HepG2 (cell line): ENCODE measurements at regions not wholly inside any gene's neighbourhood (a gene's known extent, or its start where the extent isn't known, plus 50 kb on each side); places are given as distances from the start of the nearest gene placed in this dataset.

Source experiments
- ATF2 ChIP-seq: sonication (generic); formaldehyde crosslinking; IDR thresholded peaks from 2 replicates; pipeline ENCODE4 v1.4.0; 2020; ENCODE audit warnings: missing genetic modification reagents
- CEBPB ChIP-seq: IDR thresholded peaks from 2 replicates; pipeline ENCODE4 v1.6.1; 2011; ENCODE audit warnings: low read depth, low read length, improper control_type of control experiment, borderline replicate concordance
- CTCF ChIP-seq: sonication (generic); formaldehyde crosslinking; IDR thresholded peaks from 2 replicates; pipeline ENCODE4 v1.5.0; 2020; ENCODE audit warnings: mild to moderate bottlenecking, missing genetic modification reagents, moderate library complexity
- IRX3 ChIP-seq: sonication (generic); formaldehyde crosslinking; IDR thresholded peaks from 2 replicates; pipeline ENCODE4 v1.8.1; 2023; ENCODE audit warnings: mild to moderate bottlenecking, low read depth, missing genetic modification reagents, borderline replicate concordance
- MTERF4 ChIP-seq: sonication (generic); formaldehyde crosslinking; IDR thresholded peaks from 2 replicates; pipeline ENCODE4 v1.8.0; 2023; ENCODE audit warnings: mild to moderate bottlenecking, missing genetic modification reagents
- NFIB ChIP-seq: sonication (generic); formaldehyde crosslinking; IDR thresholded peaks from 2 replicates; pipeline ENCODE4 v1.9.0; 2021; ENCODE audit warnings: missing genetic modification reagents, mild to moderate bottlenecking, borderline replicate concordance
- NR2C2 ChIP-seq: sonication (generic); formaldehyde crosslinking; IDR thresholded peaks from 2 replicates; pipeline ENCODE4 v1.4.0; 2020; ENCODE audit warnings: missing genetic modification reagents, mild to moderate bottlenecking, moderate library complexity, borderline replicate concordance
- SIX1 ChIP-seq: sonication (generic); formaldehyde crosslinking; IDR thresholded peaks from 2 replicates; pipeline ENCODE4 v1.4.0; 2020; ENCODE audit warnings: missing genetic modification reagents, borderline replicate concordance
- SYNCRIP ChIP-seq: fragments of 200-400 bp; formaldehyde crosslinking; IDR thresholded peaks from 2 replicates; pipeline ENCODE4 v1.6.1; 2018; ENCODE audit warnings: mild to moderate bottlenecking, low read depth, low read length; ENCODE audit not compliant: insufficient read depth
- TRAFD1 ChIP-seq: sonication (generic); formaldehyde crosslinking; IDR thresholded peaks from 2 replicates; pipeline ENCODE4 v1.5.1; 2020; ENCODE audit warnings: missing genetic modification reagents, mild to moderate bottlenecking, borderline replicate concordance
- ZBED4 ChIP-seq: sonication (generic); formaldehyde crosslinking; IDR thresholded peaks from 2 replicates; pipeline ENCODE4 v1.4.0; 2020; ENCODE audit warnings: missing genetic modification reagents, borderline replicate concordance
- ZNF143 ChIP-seq: sonication (generic); formaldehyde crosslinking; IDR thresholded peaks from 2 replicates; pipeline ENCODE4 v1.4.0; 2020; ENCODE audit warnings: missing genetic modification reagents
- ZNF205 ChIP-seq: IDR thresholded peaks from 2 replicates; pipeline ENCODE4 v1.6.1; 2018; ENCODE audit warnings: missing biosample characterization, missing genetic modification reagents
- ZNF260 ChIP-seq: sonication (generic); formaldehyde crosslinking; IDR thresholded peaks from 2 replicates; pipeline ENCODE4 v1.4.0; 2020; ENCODE audit warnings: missing genetic modification reagents, low read depth, mild to moderate bottlenecking, borderline replicate concordance
- ZNF83 ChIP-seq: sonication (generic); formaldehyde crosslinking; IDR thresholded peaks from 2 replicates; pipeline ENCODE4 v1.4.0; 2020; ENCODE audit warnings: missing genetic modification reagents, mild to moderate bottlenecking, borderline replicate concordance
- TF ChIP-seq, protein P1 (sequence below): sonication (generic); formaldehyde crosslinking; IDR thresholded peaks from 2 replicates; pipeline ENCODE4 v1.5.0; 2020; ENCODE audit warnings: missing genetic modification reagents, mild to moderate bottlenecking, borderline replicate concordance

- TF ChIP-seq ZNF83 (CRISPR knock-in tag) (no peak), TRAFD1 (no peak), NR2C2 (CRISPR knock-in tag) (no peak), CEBPB (no peak), ZBED4 (CRISPR knock-in tag) (no peak), SIX1 (CRISPR knock-in tag) (no peak), CTCF (CRISPR knock-in tag) (0 out of 2 replicates have a peak, but pooled peaks have one; percentile 22), ZNF143 (CRISPR knock-in tag) (0 out of 2 replicates have a peak, but pooled peaks have one; percentile 6), ATF2 (CRISPR knock-in tag) (no peak), NFIB (CRISPR knock-in tag) (no peak), SYNCRIP (no peak), IRX3 (CRISPR knock-in tag) (no peak), MTERF4 (CRISPR knock-in tag) (peak; percentile 51), ZNF205 (peak; percentile 29; the same call in 1 of the 2 replicates), ZNF260 (CRISPR knock-in tag) (no peak)
- TF ChIP-seq, protein P1, sequence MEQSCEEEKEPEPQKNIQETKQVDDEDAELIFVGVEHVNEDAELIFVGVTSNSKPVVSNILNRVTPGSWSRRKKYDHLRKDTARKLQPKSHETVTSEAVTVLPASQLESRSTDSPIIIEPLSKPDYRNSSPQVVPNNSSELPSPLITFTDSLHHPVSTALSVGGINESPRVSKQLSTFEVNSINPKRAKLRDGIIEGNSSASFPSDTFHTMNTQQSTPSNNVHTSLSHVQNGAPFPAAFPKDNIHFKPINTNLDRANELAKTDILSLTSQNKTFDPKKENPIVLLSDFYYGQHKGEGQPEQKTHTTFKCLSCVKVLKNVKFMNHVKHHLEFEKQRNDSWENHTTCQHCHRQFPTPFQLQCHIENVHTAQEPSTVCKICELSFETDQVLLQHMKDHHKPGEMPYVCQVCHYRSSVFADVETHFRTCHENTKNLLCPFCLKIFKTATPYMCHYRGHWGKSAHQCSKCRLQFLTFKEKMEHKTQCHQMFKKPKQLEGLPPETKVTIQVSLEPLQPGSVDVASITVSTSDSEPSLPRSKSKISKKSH (CRISPR knock-in tag): peak; percentile 89
These were observed 53.3 kb upstream of the PSD2 start (continued) for GRCh38 chr5:139742173-139742903.
